Gastrocnemius medialis (tissue), 4 donors: ENCODE measurements at regions not wholly inside any gene's neighbourhood (a gene's known extent, or its start where the extent isn't known, plus 50 kb on each side); places are given as distances from the start of the nearest gene placed in this dataset.

ENCODE experiments used
- CTCF ChIP-seq, 5 experiments: fragments of 450-650 bp in 3 of 5; fragments of 200-600 bp in 2 of 5; sonication (generic) in 2 of 5; IDR thresholded peaks in 4 of 5; conservative IDR thresholded peaks in 1 of 5; 1 replicate in 4 of 5; 2 replicates in 1 of 5; pipeline ENCODE4 v1.5.1; 2016 to 2019; ENCODE audit warnings: antibody characterized with exemption in 5 of 5, mild to moderate bottlenecking in 3 of 5, moderate library complexity in 3 of 5
- POLR2A ChIP-seq, 2 donors: fragments of 450-650 bp; IDR thresholded peaks; one replicate each; pipeline ENCODE4 v1.6.1; 2017; ENCODE audit warnings: antibody characterized with exemption in 2 of 2, mild to moderate bottlenecking in 2 of 2, moderate library complexity in 2 of 2

- TF ChIP-seq CTCF (IDR thresholded peaks at IDR 0.05 in 4 of 5, conservative IDR thresholded peaks at IDR 0.05 in 1 of 5): no peak
- TF ChIP-seq POLR2A (IDR thresholded peaks at IDR 0.05): no peak
Measured at GRCh38 chr13:30565658-30566057, 52.1 kb upstream of the USPL1 start.
